ENCODE measurements at regions not wholly inside any gene's neighbourhood (a gene's known extent, or its start where the extent isn't known, plus 50 kb on each side); places are given as distances from the start of the nearest gene placed in this dataset.

GRCh38 chrX:45747905-45748304 is 547.2 kb upstream of the DIPK2B start:
- Histone ChIP-seq H2AK5ac (ENCODE audit: low read depth, low read length) (no peak overlapping the region), H3K14ac (replicated peaks; ENCODE audit: low read depth, low read length) (no peak overlapping the region), H3K4me2 (ENCODE audit: low read depth, low read length) (no peak overlapping the region), H3K27me3 (ENCODE audit: control insufficient read depth, insufficient read depth, low read length) (no peaks in the 10 kb centered on the region), H3K36me3 (ENCODE audit: control insufficient read depth, insufficient read depth, low read length) (peaks cover 23% of the 10 kb centered on the region), H3K9me3 (ENCODE audit: control insufficient read depth, insufficient read depth, low read length) (no peaks in the 10 kb centered on the region), H3K27ac (ENCODE audit: insufficient read depth, low read length) (peak overlapping the region; percentile 12; the same call in 1 of the 2 replicates), H3K4me1 (ENCODE audit: control insufficient read depth, insufficient read depth, low read length) (peaks cover 5% of the 10 kb centered on the region), H3K79me1 (ENCODE audit: low read depth in 1 of 2, low read length in 2 of 2) (peaks cover 0 to 6% of the 10 kb centered on the region in 2 experiments; a peak in 1 of 4 replicates), H4K8ac (ENCODE audit: low read depth in 2 of 2, low read length in 2 of 2) (peak overlapping the region in 1 of 2 experiments; percentile 3; a peak in 1 of 4 replicates), H2BK15ac (ENCODE audit: low read depth, low read length) (no peak overlapping the region), H2AFZ (replicated peaks; ENCODE audit: low read length, poor library complexity) (no peak overlapping the region), H2BK20ac (ENCODE audit: low read depth, low read length) (no peak overlapping the region), H3K18ac (ENCODE audit: low read depth, low read length) (no peak overlapping the region), H4K20me1 (ENCODE audit: insufficient read depth, low read length) (peaks cover 45% of the 10 kb centered on the region), H3K4me3 (ENCODE audit: insufficient read depth, low read depth, low read length) (no peak overlapping the region), H2AK9ac (replicated peaks; ENCODE audit: low read depth, low read length, poor library complexity) (no peak overlapping the region), H4K5ac (ENCODE audit: low read depth, low read length) (peak overlapping the region; percentile 8; the same call in 1 of the 2 replicates), H2BK5ac (ENCODE audit: low read depth, low read length, poor library complexity, severe bottlenecking) (no peak overlapping the region), H3K4ac (ENCODE audit: low read depth, low read length) (no peak overlapping the region), H3K56ac (ENCODE audit: extremely low read depth, insufficient read depth, low read length) (no peak overlapping the region), H3K9ac (ENCODE audit: low read depth, low read length) (no peak overlapping the region), H4K91ac (ENCODE audit: insufficient read depth, low read depth, low read length) (no peak overlapping the region), H2BK120ac (ENCODE audit: low read depth, low read length) (no peak overlapping the region), H3K23ac (ENCODE audit: low read depth, low read length) (no peak overlapping the region), H3K9me1 (ENCODE audit: insufficient read depth, low read length) (no peaks in the 10 kb centered on the region)
- POLR2A ChIA-PET (ENCODE audit: unreplicated experiment): interaction anchor here (0.6 kb wide), 1 partner anchor 615 kb away, joined by 5 read pairs; no protein-coding TSS in a partner anchor
- BruUV-seq (replicated peaks): no TSS peak
- DNase-seq (no peak), ATAC-seq (ENCODE audit: low read depth) (no peak)
- no peak for TF ChIP-seq RCOR1 (IDR thresholded peaks at IDR 0.05; ENCODE audit: insufficient replicate concordance, low read length)
- no peak for TF ChIP-seq BHLHE40 (IDR thresholded peaks at IDR 0.05; ENCODE audit: low read depth, low read length)
- TF ChIP-seq RAD21 (IDR thresholded peaks at IDR 0.05; ENCODE audit: low read length): no peak
- TF ChIP-seq CEBPB (IDR thresholded peaks at IDR 0.05; ENCODE audit: low read depth, low read length): no peak
- no peak for TF ChIP-seq NFE2L2 (IDR thresholded peaks at IDR 0.05; ENCODE audit: low read depth, low read length)
- no peak for TF ChIP-seq MAFK (IDR thresholded peaks at IDR 0.05; ENCODE audit: low read depth, low read length)
- TF ChIP-seq MXI1 (IDR thresholded peaks at IDR 0.05; ENCODE audit: borderline replicate concordance, low read depth, low read length): no peak
- dilution Hi-C loops (cut with HindIII; ENCODE audit: low sequenced_read_pairs, unreplicated experiment) (no loop called here), intact Hi-C loops (cut with micrococcal nuclease) (no loop called here), in situ Hi-C loops (cut with MboI; ENCODE audit: low sequenced_read_pairs) (loop anchor here (10.0 kb wide), 1 partner anchor 233 kb away; no protein-coding TSS in a partner anchor)
- 80% methylated on average over 1 of the region's 4 CpGs; no CpG with 5 or more reads in 1 of the 2 experiments for whole genome bisulfite sequencing, 2 experiments (ENCODE audit: extremely low coverage in 2 of 2, insufficient read length in 1 of 2)
- CTCF ChIA-PET: interaction anchor here (1.0 kb wide), 1 partner anchor 10 kb away, joined by 3 read pairs; no protein-coding TSS in a partner anchor

Data from IMR-90 (cell line).